IPS DF 4.7 (cell line): ENCODE measurements at regions not wholly inside any gene's neighbourhood (a gene's known extent, or its start where the extent isn't known, plus 50 kb on each side); places are given as distances from the start of the nearest gene placed in this dataset.
"Not testable (repeated sequence)": the region's sequence is repeated elsewhere in the genome, so short reads cannot be mapped to it uniquely, and the experiment has no call there.

ENCODE experiments used
- DNase-seq: peaks from one replicate; pipeline ENCODE4 v3.0.0-alpha.2; 2013; ENCODE audit warnings: low spot score; ENCODE audit errors: extremely low read depth

GRCh38 chr18:6569813-6570212, 155.1 kb upstream of the L3MBTL4 start:
- no peak for DNase-seq

GRCh38 chr18:6570581-6571238, 156.0 kb upstream of the L3MBTL4 start:
- DNase-seq, result no peak

GRCh38 chr18:6571239-6571602, 156.5 kb upstream of the L3MBTL4 start:
- DNase-seq, result no peak

GRCh38 chr18:6572192-6572591, 157.3 kb upstream of the ARHGAP28 start:
- DNase-seq, result not testable (repeated sequence)

- no peak for DNase-seq
Measured at GRCh38 chr18:6574631-6575030, 154.9 kb upstream of the ARHGAP28 start.

- no peak for DNase-seq
Measured at GRCh38 chr18:6575908-6576307, 153.6 kb upstream of the ARHGAP28 start.

- no peak for DNase-seq
Measured at GRCh38 chr18:6576718-6577375, 152.7 kb upstream of the ARHGAP28 start.

- no peak for DNase-seq
Measured at GRCh38 chr18:6578686-6579085, 150.8 kb upstream of the ARHGAP28 start.

- DNase-seq, result no peak
Measured at GRCh38 chr18:6579486-6579885, 150.0 kb upstream of the ARHGAP28 start.

- DNase-seq, result no peak
Measured at GRCh38 chr18:6580401-6580800, 149.1 kb upstream of the ARHGAP28 start.

- no peak for DNase-seq
Measured at GRCh38 chr18:6589923-6590322, 139.6 kb upstream of the ARHGAP28 start.

- DNase-seq, result no peak
Measured at GRCh38 chr18:6590326-6590725, 139.2 kb upstream of the ARHGAP28 start.

- DNase-seq, result no peak
Measured at GRCh38 chr18:6591491-6591890, 138.0 kb upstream of the ARHGAP28 start.

- no peak for DNase-seq
Measured at GRCh38 chr18:6592522-6592921, 137.0 kb upstream of the ARHGAP28 start.

GRCh38 chr18:6593142-6593885, 136.2 kb upstream of the ARHGAP28 start:
- no peak for DNase-seq

- DNase-seq, result no peak
Measured at GRCh38 chr18:6595666-6596065, 133.8 kb upstream of the ARHGAP28 start.

GRCh38 chr18:6598657-6599056, 130.9 kb upstream of the ARHGAP28 start:
- DNase-seq, result no peak

- no peak for DNase-seq
Measured at GRCh38 chr18:6600667-6601167, 128.8 kb upstream of the ARHGAP28 start.

- DNase-seq, result no peak
Measured at GRCh38 chr18:6601241-6601640, 128.3 kb upstream of the ARHGAP28 start.

GRCh38 chr18:6602365-6602764, 127.2 kb upstream of the ARHGAP28 start:
- no peak for DNase-seq

- DNase-seq, result no peak
Measured at GRCh38 chr18:6604573-6604941, 125.0 kb upstream of the ARHGAP28 start.

GRCh38 chr18:6605115-6605869, 124.2 kb upstream of the ARHGAP28 start:
- no peak for DNase-seq
